ENCODE measurements at regions not wholly inside any gene's neighbourhood (a gene's known extent, or its start where the extent isn't known, plus 50 kb on each side); places are given as distances from the start of the nearest gene placed in this dataset.

GRCh38 chr3:43906849-43907507 lies 216.2 kb downstream of the ABHD5 start:
- no peak overlapping the region for H3K4me3 ChIP-seq (ENCODE audit: low read length)
- TF ChIP-seq CTCF (conservative IDR thresholded peaks at IDR 0.05; ENCODE audit: low read length), result no peak
- no peak for DNase-seq (ENCODE audit: low read depth)

DNA sequence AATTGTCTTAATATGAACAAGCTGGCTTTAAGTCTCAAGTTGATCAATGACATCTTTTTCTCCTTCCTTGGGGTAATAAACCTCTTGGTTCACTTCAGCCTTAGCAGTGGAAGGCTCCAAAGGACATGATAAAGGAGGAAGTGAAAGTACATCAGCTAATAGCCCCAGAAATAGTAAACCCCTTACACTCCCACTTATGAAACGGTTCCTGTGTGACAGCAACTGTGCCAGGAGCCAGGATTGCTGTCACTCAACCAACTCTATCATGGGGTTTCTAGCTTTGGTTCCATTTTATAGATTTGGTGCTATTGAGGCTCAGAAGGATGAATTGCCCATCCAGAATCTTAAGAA lies 216.7 kb downstream of the ABHD5 start:
- no peak for TF ChIP-seq CTCF (conservative IDR thresholded peaks at IDR 0.05; ENCODE audit: low read length)
- no peak for DNase-seq (ENCODE audit: low read depth)
- no peak overlapping the region for H3K4me3 ChIP-seq (ENCODE audit: low read length)

- no peak for DNase-seq (ENCODE audit: low read depth)
- TF ChIP-seq CTCF (conservative IDR thresholded peaks at IDR 0.05; ENCODE audit: low read length), result no peak
These were observed 217.7 kb downstream of the ABHD5 start for GRCh38 chr3:43908456-43908855.

GRCh38 chr3:43909149-43909548 lies 218.4 kb downstream of the ABHD5 start:
- DNase-seq (ENCODE audit: low read depth), result no peak
- TF ChIP-seq CTCF (conservative IDR thresholded peaks at IDR 0.05; ENCODE audit: low read length), result no peak

More at GRCh38 chr3:43908456-43908855, 217.7 kb downstream of the ABHD5 start:
- H3K4me3 ChIP-seq (ENCODE audit: low read length), result no peak overlapping the region

DNA sequence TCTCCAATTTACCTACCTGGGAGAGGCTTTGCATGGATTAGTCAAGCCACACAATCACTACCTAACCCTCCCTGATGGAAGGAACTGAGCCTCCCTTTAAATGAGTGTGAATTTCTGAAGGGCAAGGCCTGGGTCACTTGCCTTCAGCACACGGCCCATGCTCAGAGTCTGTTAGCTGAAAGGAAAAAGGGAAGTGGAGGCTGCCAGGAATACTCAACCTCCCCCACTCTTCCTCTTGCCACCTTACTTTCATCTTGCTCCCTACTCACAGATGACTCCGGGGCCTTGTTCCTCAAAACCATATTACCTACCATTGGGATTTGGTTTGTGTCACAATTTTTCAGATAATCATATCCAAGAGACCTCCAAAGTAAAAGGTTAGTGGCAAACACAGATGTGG lies 220.0 kb downstream of the ABHD5 start:
- DNase-seq (ENCODE audit: low read depth), result no peak

More at GRCh38 chr3:43909149-43909548, 218.4 kb downstream of the ABHD5 start:
- no peak overlapping the region for H3K4me3 ChIP-seq (ENCODE audit: low read length)

GRCh38 chr3:43913036-43913948 lies 222.6 kb downstream of the ABHD5 start:
- no peak overlapping the region for H3K4me3 ChIP-seq (ENCODE audit: low read length)
- no peak for DNase-seq (ENCODE audit: low read depth)
- TF ChIP-seq CTCF (conservative IDR thresholded peaks at IDR 0.05; ENCODE audit: low read length), result no peak

More for the DNA sequence above, 220.0 kb downstream of the ABHD5 start:
- H3K4me3 ChIP-seq (ENCODE audit: low read length), result no peak overlapping the region
- TF ChIP-seq CTCF (conservative IDR thresholded peaks at IDR 0.05; ENCODE audit: low read length), result no peak

- no peak for DNase-seq (ENCODE audit: low read depth)
- no peak for TF ChIP-seq CTCF (conservative IDR thresholded peaks at IDR 0.05; ENCODE audit: low read length)
These were observed 223.5 kb downstream of the ABHD5 start for GRCh38 chr3:43914269-43914668.

More at GRCh38 chr3:43914269-43914668, 223.5 kb downstream of the ABHD5 start:
- H3K4me3 ChIP-seq (ENCODE audit: low read length), result no peak overlapping the region

Data from AG10803 (cell line).